HUES64 (cell line): ENCODE measurements at regions not wholly inside any gene's neighbourhood (a gene's known extent, or its start where the extent isn't known, plus 50 kb on each side); places are given as distances from the start of the nearest gene placed in this dataset.
"Not testable (repeated sequence)": the region's sequence is repeated elsewhere in the genome, so short reads cannot be mapped to it uniquely, and the experiment has no call there.

ENCODE experiments used
- H3K27ac ChIP-seq: 2 replicates; pipeline ENCODE4 v1.7.0; 2013; ENCODE audit warnings: low read depth, low read length, inconsistent platforms
- H3K27me3 ChIP-seq: 2 replicates; pipeline ENCODE4 v1.6.1; 2013; ENCODE audit warnings: mild to moderate bottlenecking, low read length; ENCODE audit not compliant: insufficient read depth
- H3K36me3 ChIP-seq: 2 replicates; pipeline ENCODE4 v1.6.1; 2013; ENCODE audit warnings: mild to moderate bottlenecking, low read length; ENCODE audit not compliant: insufficient read depth
- H3K4me1 ChIP-seq: 2 replicates; pipeline ENCODE4 v1.6.1; 2013; ENCODE audit warnings: mild to moderate bottlenecking, low read length, moderate library complexity; ENCODE audit not compliant: insufficient read depth
- H3K4me3 ChIP-seq: 2 replicates; pipeline ENCODE4 v1.5.1; 2013; ENCODE audit warnings: mild to moderate bottlenecking, low read length, moderate library complexity
- H3K9ac ChIP-seq: 2 replicates; pipeline ENCODE4 v1.6.1; 2013; ENCODE audit warnings: mild to moderate bottlenecking, low read depth, low read length
- H3K9me3 ChIP-seq: 2 replicates; pipeline ENCODE4 v1.6.1; 2013; ENCODE audit warnings: low read depth, low read length; ENCODE audit not compliant: insufficient read depth
- WGBS: fragments of 150-250, 120-280 bp; methylation state at CpG from one replicate; pipeline ENCODE4 v1.1.7; 2013; ENCODE audit warnings: missing lambda C conversion rate; 5-methylcytosine and 5-hydroxymethylcytosine counted together

DNA sequence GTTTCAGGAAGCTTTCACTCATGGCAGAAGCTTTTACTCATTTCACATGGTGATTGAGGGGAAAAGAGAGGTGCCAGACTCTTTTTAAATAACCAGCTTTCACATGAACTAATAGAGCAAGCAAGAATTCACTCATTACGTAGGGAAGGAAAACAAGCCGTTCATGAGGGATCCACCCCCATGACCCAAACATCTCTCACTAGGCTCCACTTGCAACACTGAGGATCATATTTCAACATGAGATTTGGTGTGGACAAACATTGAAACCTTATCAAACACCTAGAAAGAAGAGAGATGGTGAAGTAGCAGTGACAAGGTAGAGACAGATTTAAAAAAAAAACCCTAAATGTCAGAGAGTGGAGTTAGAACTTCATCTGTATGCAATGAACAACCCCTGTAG, 408.6 kb upstream of the PDZRN3 start:
- no peaks in the 10 kb centered on the region for H3K27me3 ChIP-seq
- no peak overlapping the region for H3K27ac ChIP-seq
- H3K4me3 ChIP-seq: no peak overlapping the region
- H3K4me1 ChIP-seq: no peaks in the 10 kb centered on the region
- no peaks in the 10 kb centered on the region for H3K36me3 ChIP-seq
- no peak overlapping the region for H3K9ac ChIP-seq
- no peaks in the 10 kb centered on the region for H3K9me3 ChIP-seq
- WGBS: 83% methylated on average over 2 of the region's 2 CpGs

DNA sequence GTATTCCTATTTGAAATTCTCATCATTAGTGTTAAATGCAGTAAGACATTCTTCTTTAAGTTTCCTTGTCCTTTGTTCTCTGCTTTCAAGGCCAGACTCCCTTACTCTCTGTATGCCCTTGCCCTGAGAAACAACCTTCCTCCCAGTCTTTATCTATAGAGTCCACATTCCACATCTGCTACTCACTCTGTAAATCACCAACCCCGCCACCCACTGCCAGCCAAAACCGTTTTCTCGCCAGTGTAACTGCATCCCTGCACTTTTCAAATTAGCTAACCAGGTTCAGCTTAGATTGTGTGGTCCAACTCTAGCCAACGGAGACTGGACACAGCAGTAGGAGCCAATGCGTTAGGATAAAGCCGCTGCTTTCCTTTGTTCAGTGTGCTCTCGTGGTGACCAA, 402.4 kb upstream of the PDZRN3 start:
- no peaks in the 10 kb centered on the region; the same call in 1 of the 2 replicates for H3K9me3 ChIP-seq
- H3K36me3 ChIP-seq: no peaks in the 10 kb centered on the region
- H3K4me3 ChIP-seq: no peak overlapping the region
- WGBS: 91% methylated on average over 7 of the region's 7 CpGs
- H3K9ac ChIP-seq: no peak overlapping the region
- H3K4me1 ChIP-seq: peaks cover 10% of the 10 kb centered on the region; the same call in 1 of the 2 replicates
- H3K27me3 ChIP-seq: no peaks in the 10 kb centered on the region
- no peak overlapping the region for H3K27ac ChIP-seq

DNA sequence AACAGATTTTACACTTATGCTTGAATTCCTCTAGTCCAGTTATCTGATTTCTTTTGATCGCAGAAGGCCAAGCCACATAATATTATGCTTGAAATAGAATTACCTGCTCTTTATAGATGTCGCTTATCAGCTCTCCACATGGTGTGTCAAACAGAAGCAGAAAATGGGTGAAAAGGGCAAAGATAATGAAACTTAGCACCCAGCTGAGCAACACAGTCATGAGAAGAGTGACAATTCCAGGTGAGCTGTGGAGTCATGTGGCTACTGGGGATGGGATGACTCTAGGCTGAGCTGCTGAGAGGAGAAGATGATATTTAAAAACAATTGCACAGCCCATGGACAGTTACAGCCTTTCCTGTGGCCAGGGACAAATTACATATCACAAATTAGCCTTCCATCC, 398.7 kb upstream of the PDZRN3 start:
- 97% methylated on average over 1 of the region's 2 CpGs for WGBS
- no peaks in the 10 kb centered on the region for H3K36me3 ChIP-seq
- H3K27ac ChIP-seq: no peak overlapping the region
- no peak overlapping the region for H3K4me3 ChIP-seq
- no peak overlapping the region for H3K9ac ChIP-seq
- no peaks in the 10 kb centered on the region; the same call in 1 of the 2 replicates for H3K9me3 ChIP-seq
- no peaks in the 10 kb centered on the region for H3K27me3 ChIP-seq
- peaks cover 10% of the 10 kb centered on the region; the same call in 1 of the 2 replicates for H3K4me1 ChIP-seq

DNA sequence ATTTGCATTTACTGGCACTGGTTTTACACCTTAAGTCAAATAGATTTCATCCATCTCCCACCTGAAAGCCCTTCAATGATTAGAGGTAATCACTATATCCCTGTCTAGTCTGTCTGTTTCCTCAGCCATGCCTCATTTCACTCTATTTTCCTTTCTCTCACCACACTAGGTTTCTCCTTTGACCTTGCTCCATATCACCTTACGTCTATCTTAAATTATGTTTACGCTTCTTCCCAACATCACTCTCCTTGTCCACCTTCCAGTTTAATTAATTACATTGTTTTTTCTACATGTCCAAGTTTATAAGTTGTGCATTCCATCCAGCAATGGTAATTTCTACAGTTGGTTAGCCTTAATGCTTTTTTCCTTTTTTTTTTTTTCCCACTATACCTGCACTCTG, 396.7 kb upstream of the PDZRN3 start:
- no peak overlapping the region for H3K27ac ChIP-seq
- H3K27me3 ChIP-seq: no peaks in the 10 kb centered on the region
- WGBS: 92% methylated on average over 2 of the region's 2 CpGs
- H3K4me3 ChIP-seq: no peak overlapping the region
- peaks cover 10% of the 10 kb centered on the region; the same call in 1 of the 2 replicates for H3K4me1 ChIP-seq
- H3K9me3 ChIP-seq: no peaks in the 10 kb centered on the region
- H3K36me3 ChIP-seq: no peaks in the 10 kb centered on the region
- H3K9ac ChIP-seq: no peak overlapping the region

GRCh38 chr3:74009961-74010844, 385.5 kb upstream of the PDZRN3 start:
- no peaks in the 10 kb centered on the region for H3K27me3 ChIP-seq
- no peak overlapping the region for H3K4me3 ChIP-seq
- WGBS: 84% methylated on average over 4 of the region's 4 CpGs
- H3K36me3 ChIP-seq: no peaks in the 10 kb centered on the region
- no peaks in the 10 kb centered on the region for H3K9me3 ChIP-seq
- no peak overlapping the region for H3K9ac ChIP-seq
- H3K4me1 ChIP-seq: peaks cover 30% of the 10 kb centered on the region
- no peak overlapping the region for H3K27ac ChIP-seq

- no peaks in the 10 kb centered on the region for H3K9me3 ChIP-seq
- H3K4me1 ChIP-seq: no peaks in the 10 kb centered on the region
- no peaks in the 10 kb centered on the region for H3K27me3 ChIP-seq
- no peak overlapping the region for H3K4me3 ChIP-seq
- no peak overlapping the region for H3K9ac ChIP-seq
- H3K27ac ChIP-seq: no peak overlapping the region
- no peaks in the 10 kb centered on the region for H3K36me3 ChIP-seq
- WGBS: 95% methylated on average over 3 of the region's 3 CpGs
Observed at GRCh38 chr3:74004386-74004785, 379.6 kb upstream of the PDZRN3 start.

DNA sequence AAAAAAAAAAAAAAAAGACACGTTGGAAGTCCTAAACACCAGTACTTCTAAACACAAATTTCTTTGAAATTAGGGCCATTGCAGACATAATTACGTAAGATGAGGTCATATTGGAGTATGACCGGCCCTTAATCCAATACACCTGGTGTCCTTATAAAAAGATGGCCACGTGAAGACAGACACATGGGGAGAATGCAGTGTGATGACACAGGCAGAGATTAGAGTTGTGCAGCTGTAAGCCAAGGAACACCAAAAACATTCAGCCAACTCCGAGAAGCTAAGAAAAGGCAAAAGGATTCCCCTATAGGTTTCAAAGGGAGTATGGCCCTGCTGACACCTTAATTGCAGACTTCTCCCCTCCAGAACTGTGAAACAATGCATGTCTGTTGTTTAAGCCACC, 379.0 kb upstream of the PDZRN3 start:
- Histone ChIP-seq H3K4me3 (no peak overlapping the region), H3K9ac (no peak overlapping the region), H3K9me3 (no peaks in the 10 kb centered on the region), H3K36me3 (no peaks in the 10 kb centered on the region), H3K4me1 (no peaks in the 10 kb centered on the region), H3K27ac (no peak overlapping the region), H3K27me3 (no peaks in the 10 kb centered on the region)
- 98% methylated on average over 4 of the region's 5 CpGs for WGBS

GRCh38 chr3:74001436-74001835, 376.7 kb upstream of the PDZRN3 start:
- H3K27me3 ChIP-seq: no peaks in the 10 kb centered on the region
- no peaks in the 10 kb centered on the region for H3K4me1 ChIP-seq
- H3K9me3 ChIP-seq: no peaks in the 10 kb centered on the region
- H3K4me3 ChIP-seq: no peak overlapping the region
- H3K9ac ChIP-seq: no peak overlapping the region
- no peak overlapping the region for H3K27ac ChIP-seq
- H3K36me3 ChIP-seq: no peaks in the 10 kb centered on the region
- WGBS: 100% methylated on average over 1 of the region's 2 CpGs

DNA sequence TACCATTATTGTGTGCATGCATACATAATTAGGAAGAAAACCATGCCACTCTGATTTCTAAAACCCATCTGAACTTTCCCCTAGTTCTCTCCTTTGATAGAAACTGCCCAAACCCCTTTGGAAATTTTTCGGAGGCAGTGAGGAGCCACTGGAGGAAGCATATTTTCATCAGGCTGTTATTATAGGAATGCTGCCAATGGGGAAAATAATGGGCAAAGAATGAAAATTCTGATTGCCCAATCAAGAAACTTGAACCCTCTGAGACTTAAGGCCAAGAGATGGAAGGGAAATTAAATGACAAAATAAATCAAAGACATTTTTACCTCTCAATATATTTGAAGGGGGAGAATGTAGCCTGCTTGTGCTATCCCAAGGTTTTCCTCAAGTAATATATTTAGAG, 376.0 kb upstream of the PDZRN3 start:
- WGBS: 73% methylated on average over 1 of the region's 1 CpG
- Histone ChIP-seq H3K36me3 (no peaks in the 10 kb centered on the region), H3K9ac (no peak overlapping the region), H3K9me3 (no peaks in the 10 kb centered on the region), H3K4me1 (no peaks in the 10 kb centered on the region), H3K27me3 (no peaks in the 10 kb centered on the region), H3K27ac (no peak overlapping the region), H3K4me3 (no peak overlapping the region)

- no peak overlapping the region for H3K4me3 ChIP-seq
- H3K27me3 ChIP-seq: no peaks in the 10 kb centered on the region
- WGBS: 98% methylated on average over 1 of the region's 1 CpG
- H3K27ac ChIP-seq: no peak overlapping the region
- no peak overlapping the region for H3K9ac ChIP-seq
- H3K36me3 ChIP-seq: no peaks in the 10 kb centered on the region
- no peaks in the 10 kb centered on the region for H3K4me1 ChIP-seq
- no peaks in the 10 kb centered on the region for H3K9me3 ChIP-seq
Observed at GRCh38 chr3:73999501-73999900, 374.8 kb upstream of the PDZRN3 start.

GRCh38 chr3:73990691-73991090, 365.9 kb upstream of the PDZRN3 start:
- not testable (repeated sequence) for H3K27me3 ChIP-seq, H3K9ac ChIP-seq, H3K4me1 ChIP-seq, H3K4me3 ChIP-seq, H3K36me3 ChIP-seq, H3K27ac ChIP-seq
- peaks cover 20% of the 10 kb centered on the region; the same call in 1 of the 2 replicates for H3K9me3 ChIP-seq
- WGBS: 96% methylated on average over 19 of the region's 19 CpGs
